ENCODE measurements at regions not wholly inside any gene's neighbourhood (a gene's known extent, or its start where the extent isn't known, plus 50 kb on each side); places are given as distances from the start of the nearest gene placed in this dataset.

- no peaks in the 10 kb centered on the region for H3K9me3 ChIP-seq
- H3K36me3 ChIP-seq = no peaks in the 10 kb centered on the region
- peaks cover 0 to 4% (median 0%) of the 10 kb centered on the region in 4 donors for H3K4me1 ChIP-seq
- DNase-seq = no peak
- no peak for TF ChIP-seq POLR2A (IDR thresholded peaks at IDR 0.05)
- no peak for TF ChIP-seq POLR2AphosphoS5 (IDR thresholded peaks at IDR 0.05)
- TF ChIP-seq EP300 (IDR thresholded peaks at IDR 0.05) = no peak
- intact Hi-C loops (cut with DNase I) = no loop called here
- WGBS, 2 donors = 52 to 55% methylated on average over 9 of the region's 9 CpGs
- no peak overlapping the region for H3K4me3 ChIP-seq
- H3K27ac ChIP-seq = no peak overlapping the region
- peaks cover 7 to 39% (median 8%) of the 10 kb centered on the region in 3 donors for H3K27me3 ChIP-seq
These were observed 69.3 kb upstream of the BLCAP start for GRCh38 chr20:37596890-37597536.

- Histone ChIP-seq H3K4me1 (peaks cover 0 to 4% (median 0%) of the 10 kb centered on the region in 4 donors), H3K9me3 (no peaks in the 10 kb centered on the region), H3K36me3 (no peaks in the 10 kb centered on the region), H3K4me3 (no peak overlapping the region), H3K27me3 (peaks cover 8 to 40% (median 9%) of the 10 kb centered on the region in 3 donors), H3K27ac (no peak overlapping the region)
- intact Hi-C loops (cut with DNase I) = no loop called here
- WGBS, 2 donors = 92% methylated on average over 5 of the region's 5 CpGs
- no peak for TF ChIP-seq EP300 (IDR thresholded peaks at IDR 0.05)
- TF ChIP-seq, protein P1, sequence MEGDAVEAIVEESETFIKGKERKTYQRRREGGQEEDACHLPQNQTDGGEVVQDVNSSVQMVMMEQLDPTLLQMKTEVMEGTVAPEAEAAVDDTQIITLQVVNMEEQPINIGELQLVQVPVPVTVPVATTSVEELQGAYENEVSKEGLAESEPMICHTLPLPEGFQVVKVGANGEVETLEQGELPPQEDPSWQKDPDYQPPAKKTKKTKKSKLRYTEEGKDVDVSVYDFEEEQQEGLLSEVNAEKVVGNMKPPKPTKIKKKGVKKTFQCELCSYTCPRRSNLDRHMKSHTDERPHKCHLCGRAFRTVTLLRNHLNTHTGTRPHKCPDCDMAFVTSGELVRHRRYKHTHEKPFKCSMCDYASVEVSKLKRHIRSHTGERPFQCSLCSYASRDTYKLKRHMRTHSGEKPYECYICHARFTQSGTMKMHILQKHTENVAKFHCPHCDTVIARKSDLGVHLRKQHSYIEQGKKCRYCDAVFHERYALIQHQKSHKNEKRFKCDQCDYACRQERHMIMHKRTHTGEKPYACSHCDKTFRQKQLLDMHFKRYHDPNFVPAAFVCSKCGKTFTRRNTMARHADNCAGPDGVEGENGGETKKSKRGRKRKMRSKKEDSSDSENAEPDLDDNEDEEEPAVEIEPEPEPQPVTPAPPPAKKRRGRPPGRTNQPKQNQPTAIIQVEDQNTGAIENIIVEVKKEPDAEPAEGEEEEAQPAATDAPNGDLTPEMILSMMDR (IDR thresholded peaks at IDR 0.05) = no peak
- TF ChIP-seq POLR2AphosphoS5 (IDR thresholded peaks at IDR 0.05) = no peak
- TF ChIP-seq POLR2A (IDR thresholded peaks at IDR 0.05) = no peak
- no peak for DNase-seq
These were observed 68.5 kb upstream of the BLCAP start for GRCh38 chr20:37596168-37596567.

GRCh38 chr20:37593710-37594109 lies 66.0 kb upstream of the BLCAP start:
- WGBS, 2 donors = 67 to 85% methylated on average over 4 of the region's 4 CpGs
- TF ChIP-seq EP300 (IDR thresholded peaks at IDR 0.05) (no peak), POLR2A (IDR thresholded peaks at IDR 0.05) (no peak), POLR2AphosphoS5 (IDR thresholded peaks at IDR 0.05) (no peak)
- TF ChIP-seq, protein P1 (IDR thresholded peaks at IDR 0.05) = no peak
- H3K9me3 ChIP-seq = no peaks in the 10 kb centered on the region
- no peak overlapping the region for H3K27ac ChIP-seq
- H3K36me3 ChIP-seq = no peaks in the 10 kb centered on the region
- H3K4me1 ChIP-seq = peaks cover 0 to 4% (median 0%) of the 10 kb centered on the region in 4 donors
- no peak overlapping the region for H3K4me3 ChIP-seq
- H3K27me3 ChIP-seq = peaks cover 8 to 31% (median 9%) of the 10 kb centered on the region in 3 donors
- DNase-seq = no peak
- intact Hi-C loops (cut with DNase I) = no loop called here

DNA sequence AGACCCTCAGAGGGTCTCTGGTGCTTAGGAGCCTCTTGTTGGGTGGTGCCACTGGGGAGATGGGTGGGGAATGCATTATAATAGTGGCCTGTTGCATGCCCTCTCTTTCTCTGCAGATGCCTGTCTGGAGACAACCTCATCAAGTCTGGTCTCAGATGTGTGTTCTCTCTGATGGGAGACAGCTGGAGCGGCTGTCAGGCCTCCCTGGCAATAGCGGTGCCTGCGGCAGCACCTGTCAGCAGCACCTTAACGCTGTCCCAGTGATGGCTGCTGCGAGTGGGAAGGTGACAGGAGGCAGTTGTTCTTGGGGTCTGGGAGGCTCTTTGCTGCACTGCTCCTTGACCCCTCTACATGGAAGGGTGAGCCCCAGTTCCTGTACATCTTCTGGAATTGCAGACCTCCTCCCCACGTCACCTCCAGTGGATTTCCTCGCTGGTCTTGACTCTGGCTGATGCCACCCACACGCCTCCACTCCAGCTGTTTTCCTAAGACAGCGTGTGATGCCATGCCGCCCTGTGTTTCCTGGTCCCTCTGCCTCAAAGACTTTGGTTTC lies 63.3 kb upstream of the BLCAP start:
- no peaks in the 10 kb centered on the region for H3K9me3 ChIP-seq
- no peak overlapping the region for H3K4me3 ChIP-seq
- intact Hi-C loops (cut with DNase I) = no loop called here
- TF ChIP-seq, protein P1 (IDR thresholded peaks at IDR 0.05) = no peak
- WGBS, 2 donors = 72 to 74% methylated on average over 10 of the region's 10 CpGs
- DNase-seq = no peak
- H3K27me3 ChIP-seq = peaks cover 0 to 12% (median 6%) of the 10 kb centered on the region in 3 donors
- no peak overlapping the region for H3K27ac ChIP-seq
- H3K36me3 ChIP-seq = no peaks in the 10 kb centered on the region
- no peaks in the 10 kb centered on the region for H3K4me1 ChIP-seq

DNA sequence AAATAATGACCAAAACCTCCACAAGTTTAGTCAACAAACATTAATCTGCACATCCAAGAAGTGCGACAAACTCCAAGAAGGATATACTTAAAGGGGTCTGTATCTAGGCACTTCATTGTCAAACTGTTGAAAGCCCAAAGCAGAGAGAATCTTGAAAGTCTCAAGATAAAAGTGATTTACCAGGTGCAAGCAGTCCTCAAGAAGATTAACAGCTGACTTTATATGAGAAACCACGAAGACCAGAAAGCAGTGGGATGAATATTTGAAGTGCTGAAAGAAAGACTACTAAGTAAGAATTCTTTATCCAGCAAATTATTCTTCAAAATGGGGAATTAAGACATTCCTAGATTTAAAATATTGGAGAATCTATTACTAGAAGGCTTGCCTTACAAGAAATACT lies 58.4 kb upstream of the BLCAP start:
- intact Hi-C loops (cut with DNase I) = no loop called here
- WGBS, 2 donors = 74 to 79% methylated on average over 2 of the region's 2 CpGs
- H3K27ac ChIP-seq = no peak overlapping the region
- no peak for TF ChIP-seq EP300 (IDR thresholded peaks at IDR 0.05)
- TF ChIP-seq, protein P1 (IDR thresholded peaks at IDR 0.05) = no peak
- no peak for TF ChIP-seq POLR2AphosphoS5 (IDR thresholded peaks at IDR 0.05)
- no peak for TF ChIP-seq POLR2A (IDR thresholded peaks at IDR 0.05)
- DNase-seq = no peak
- H3K9me3 ChIP-seq = peaks cover 0 to 4% (median 0%) of the 10 kb centered on the region in 4 donors
- peaks cover 0 to 21% (median 0%) of the 10 kb centered on the region in 3 donors for H3K27me3 ChIP-seq
- no peaks in the 10 kb centered on the region for H3K36me3 ChIP-seq
- no peak overlapping the region for H3K4me3 ChIP-seq
- no peaks in the 10 kb centered on the region for H3K4me1 ChIP-seq
